CD8-positive, alpha-beta memory T cell (primary cell): ENCODE measurements at regions not wholly inside any gene's neighbourhood (a gene's known extent, or its start where the extent isn't known, plus 50 kb on each side); places are given as distances from the start of the nearest gene placed in this dataset.
"Not testable (repeated sequence)": the region's sequence is repeated elsewhere in the genome, so short reads cannot be mapped to it uniquely, and the experiment has no call there.

ENCODE experiments used
- CTCF ChIA-PET: fragments of 350-600 bp; sonication (Branson Sonifier 250); formaldehyde crosslinking; loops from one replicate; lab custom pipeline; 2021; ENCODE audit warnings: antibody characterized with exemption; lab: Charles Lee
- POLR2A ChIA-PET: fragments of 350-600 bp; sonication (Branson Sonifier 250); formaldehyde crosslinking; loops from one replicate; lab custom pipeline; 2021; ENCODE audit warnings: antibody characterized with exemption; lab: Charles Lee
- DNase-seq, 5 donors: peaks; one replicate each; pipeline versions ENCODE4 v3.0.0 to v3.0.0-alpha.2; 2020 to 2022; ENCODE audit warnings: mixed read lengths in 1 of 5
- H3K27ac ChIP-seq: one replicate; pipeline ENCODE4 v1.7.0; 2013; ENCODE audit warnings: low read depth, mild to moderate bottlenecking, low read length, moderate library complexity
- H3K27me3 ChIP-seq: 2 replicates; pipeline ENCODE4 v1.7.0; 2013; ENCODE audit warnings: low read length, mild to moderate bottlenecking; ENCODE audit not compliant: insufficient read depth, poor library complexity, severe bottlenecking
- H3K36me3 ChIP-seq: 2 replicates; pipeline ENCODE4 v1.7.0; 2013; ENCODE audit warnings: mild to moderate bottlenecking, low read length, moderate library complexity; ENCODE audit not compliant: insufficient read depth
- H3K4me1 ChIP-seq: 2 replicates; pipeline ENCODE4 v1.7.0; 2013; ENCODE audit warnings: mild to moderate bottlenecking, low read length, moderate library complexity; ENCODE audit not compliant: insufficient read depth
- H3K4me3 ChIP-seq: 2 replicates; pipeline ENCODE4 v1.7.0; 2013; ENCODE audit warnings: mild to moderate bottlenecking, low read length
- H3K9me3 ChIP-seq: 2 replicates; pipeline ENCODE4 v1.7.0; 2013; ENCODE audit warnings: mild to moderate bottlenecking, low read length
- H3K27ac Mint-ChIP-seq, 8 donors: one replicate each; pipeline ENCODE4 v1.8.0; 2020 to 2021; ENCODE audit warnings: mixed read lengths in 8 of 8, mild to moderate bottlenecking in 6 of 8, inconsistent platforms in 3 of 8, moderate library complexity in 3 of 8
- H3K27me3 Mint-ChIP-seq, 2 donors: one replicate each; pipeline ENCODE4 v1.8.0; 2020 to 2021; ENCODE audit warnings: mixed read lengths in 2 of 2, mild to moderate bottlenecking in 1 of 2, moderate library complexity in 1 of 2
- H3K36me3 Mint-ChIP-seq, 3 donors: one replicate each; pipeline ENCODE4 v1.8.0; 2020 to 2021; ENCODE audit warnings: mixed read lengths in 3 of 3, inconsistent platforms in 1 of 3, mild to moderate bottlenecking in 1 of 3
- H3K4me1 Mint-ChIP-seq, 3 donors: one replicate each; pipeline ENCODE4 v1.8.0; 2020 to 2021; ENCODE audit warnings: mixed read lengths in 3 of 3, inconsistent platforms in 1 of 3, mild to moderate bottlenecking in 1 of 3
- H3K4me3 Mint-ChIP-seq, 7 donors: one replicate each; pipeline ENCODE4 v1.8.0; 2020 to 2021; ENCODE audit warnings: mixed read lengths in 7 of 7, mild to moderate bottlenecking in 6 of 7, moderate library complexity in 4 of 7, inconsistent platforms in 2 of 7
- H3K9me3 Mint-ChIP-seq, 5 donors: one replicate each; pipeline ENCODE4 v1.8.0; 2020 to 2022; ENCODE audit warnings: mixed read lengths in 5 of 5, mild to moderate bottlenecking in 3 of 5, moderate library complexity in 2 of 5, inconsistent platforms in 1 of 5

GRCh38 chr1:148334339-148335130, 148.6 kb downstream of the PPIAL4G start:
- ChIA-PET CTCF (interaction anchor here (1.3 kb wide), 1 partner anchor 21 kb away, joined by 3 read pairs; no protein-coding TSS in a partner anchor), POLR2A (interaction anchor here (1.0 kb wide), 1 partner anchor 71 kb away, joined by 4 read pairs; no protein-coding TSS in a partner anchor)
- Mint-ChIP-seq H3K36me3 (peaks cover 0 to 6% (median 0%) of the 10 kb centered on the region in 3 donors), H3K4me1 (peaks cover 24 to 37% (median 34%) of the 10 kb centered on the region in 3 donors), H3K4me3 (peak overlapping the region; percentile 90 to 99 (median 97)), H3K9me3 (no peaks in the 10 kb centered on the region), H3K27ac (peak overlapping the region; percentile 64 to 99 (median 98)), H3K27me3 (peaks cover 21 to 22% of the 10 kb centered on the region in 2 donors)
- peak overlapping the region; percentile 85 for H3K27ac ChIP-seq
- H3K4me3 ChIP-seq, result peak overlapping the region; percentile 74
- no peaks in the 10 kb centered on the region for H3K36me3 ChIP-seq
- H3K9me3 ChIP-seq, result no peaks in the 10 kb centered on the region
- H3K27me3 ChIP-seq, result no peaks in the 10 kb centered on the region
- DNase-seq, result peak; percentile 59 to 79 (median 72)
- peaks cover 17% of the 10 kb centered on the region for H3K4me1 ChIP-seq

- Mint-ChIP-seq H3K27ac (peak overlapping the region; percentile 64 to 99 (median 98)), H3K9me3 (no peaks in the 10 kb centered on the region), H3K27me3 (peaks cover 24 to 26% of the 10 kb centered on the region in 2 donors), H3K4me3 (peak overlapping the region; percentile 90 to 99 (median 97)), H3K36me3 (peaks cover 0 to 6% (median 0%) of the 10 kb centered on the region in 3 donors), H3K4me1 (peaks cover 24 to 37% (median 37%) of the 10 kb centered on the region in 3 donors)
- Histone ChIP-seq H3K4me1 (peaks cover 17% of the 10 kb centered on the region), H3K9me3 (no peaks in the 10 kb centered on the region), H3K36me3 (no peaks in the 10 kb centered on the region), H3K27me3 (no peaks in the 10 kb centered on the region), H3K27ac (peak overlapping the region; percentile 85), H3K4me3 (peak overlapping the region; percentile 74)
- no peak for DNase-seq
- ChIA-PET CTCF (interaction anchor here (1.3 kb wide), 1 partner anchor 22 kb away, joined by 3 read pairs; no protein-coding TSS in a partner anchor), POLR2A (interaction anchor here (1.0 kb wide), 1 partner anchor 70 kb away, joined by 4 read pairs; no protein-coding TSS in a partner anchor)
Observed at GRCh38 chr1:148333875-148334338, 149.2 kb downstream of the PPIAL4G start.

GRCh38 chr1:148328884-148329283, 154.2 kb downstream of the PPIAL4G start:
- Histone ChIP-seq H3K27me3 (no peaks in the 10 kb centered on the region), H3K36me3 (no peaks in the 10 kb centered on the region), H3K4me3 (no peak overlapping the region), H3K9me3 (no peaks in the 10 kb centered on the region), H3K4me1 (peaks cover 4% of the 10 kb centered on the region), H3K27ac (no peak overlapping the region)
- ChIA-PET CTCF (no interaction called here), POLR2A (no interaction called here)
- H3K9me3 Mint-ChIP-seq, result no peaks in the 10 kb centered on the region
- no peak for DNase-seq
- peaks cover 23 to 24% of the 10 kb centered on the region in 2 donors for H3K27me3 Mint-ChIP-seq
- H3K4me1 Mint-ChIP-seq, result peaks cover 5 to 8% (median 6%) of the 10 kb centered on the region in 3 donors
- no peak overlapping the region for H3K27ac Mint-ChIP-seq
- no peak overlapping the region for H3K4me3 Mint-ChIP-seq
- peaks cover 0 to 7% (median 0%) of the 10 kb centered on the region in 3 donors for H3K36me3 Mint-ChIP-seq

GRCh38 chr1:148325031-148325430, 158.1 kb downstream of the PPIAL4G start:
- H3K4me3 Mint-ChIP-seq, H3K36me3 Mint-ChIP-seq, DNase-seq, H3K4me3 ChIP-seq, POLR2A ChIA-PET, H3K27ac ChIP-seq, H3K9me3 ChIP-seq, H3K4me1 ChIP-seq, H3K9me3 Mint-ChIP-seq, H3K27ac Mint-ChIP-seq, H3K36me3 ChIP-seq, CTCF ChIA-PET, H3K27me3 ChIP-seq, H3K4me1 Mint-ChIP-seq: not testable (repeated sequence)
- peaks cover 10% of the 10 kb centered on the region in 2 donors for H3K27me3 Mint-ChIP-seq

GRCh38 chr1:148324465-148324864, 158.6 kb downstream of the PPIAL4G start:
- H3K4me3 Mint-ChIP-seq, H3K4me1 Mint-ChIP-seq, H3K36me3 Mint-ChIP-seq, H3K4me1 ChIP-seq, H3K27ac ChIP-seq, H3K27me3 ChIP-seq, H3K4me3 ChIP-seq, H3K27ac Mint-ChIP-seq, H3K9me3 ChIP-seq, H3K36me3 ChIP-seq, CTCF ChIA-PET, H3K27me3 Mint-ChIP-seq, DNase-seq, POLR2A ChIA-PET, H3K9me3 Mint-ChIP-seq: not testable (repeated sequence)

- POLR2A ChIA-PET, H3K36me3 ChIP-seq, H3K9me3 Mint-ChIP-seq, H3K27ac Mint-ChIP-seq, H3K36me3 Mint-ChIP-seq, DNase-seq, H3K9me3 ChIP-seq, CTCF ChIA-PET, H3K27me3 ChIP-seq, H3K4me3 ChIP-seq, H3K27ac ChIP-seq: not testable (repeated sequence)
- H3K4me1 Mint-ChIP-seq, result peaks cover 19 to 26% (median 20%) of the 10 kb centered on the region in 3 donors
- peaks cover 11% of the 10 kb centered on the region for H3K4me1 ChIP-seq
- H3K4me3 Mint-ChIP-seq, result peak overlapping the region in 3 of 7 donors; percentile 28 to 55 (median 36)
- peaks cover 11 to 17% of the 10 kb centered on the region in 2 donors for H3K27me3 Mint-ChIP-seq
Observed at GRCh38 chr1:148320079-148320478, 163.0 kb downstream of the PPIAL4G start.

GRCh38 chr1:148318904-148319242, 164.2 kb downstream of the PPIAL4G start:
- CTCF ChIA-PET, result no interaction called here
- no peak for DNase-seq
- POLR2A ChIA-PET, result no interaction called here
- no peaks in the 10 kb centered on the region for H3K36me3 Mint-ChIP-seq
- peak overlapping the region in 6 of 8 donors; percentile 52 to 94 (median 78) for H3K27ac Mint-ChIP-seq
- H3K4me3 ChIP-seq, result peak overlapping the region; percentile 70
- H3K4me1 ChIP-seq, result peaks cover 11% of the 10 kb centered on the region
- peak overlapping the region; percentile 86 to 95 (median 92) for H3K4me3 Mint-ChIP-seq
- peaks cover 0 to 5% (median 2%) of the 10 kb centered on the region in 5 donors for H3K9me3 Mint-ChIP-seq
- no peaks in the 10 kb centered on the region for H3K36me3 ChIP-seq
- peaks cover 12 to 22% of the 10 kb centered on the region in 2 donors for H3K27me3 Mint-ChIP-seq
- H3K4me1 Mint-ChIP-seq, result peaks cover 19 to 26% (median 20%) of the 10 kb centered on the region in 3 donors
- peaks cover 7% of the 10 kb centered on the region for H3K27me3 ChIP-seq
- H3K27ac ChIP-seq, result no peak overlapping the region
- H3K9me3 ChIP-seq, result no peaks in the 10 kb centered on the region
